RWPE2 (cell line): ENCODE measurements at regions not wholly inside any gene's neighbourhood (a gene's known extent, or its start where the extent isn't known, plus 50 kb on each side); places are given as distances from the start of the nearest gene placed in this dataset.
"Not testable (repeated sequence)": the region's sequence is repeated elsewhere in the genome, so short reads cannot be mapped to it uniquely, and the experiment has no call there.

Experiments used
- ATAC-seq: fragments of 200-7000 bp; cut with Tn5 transposase; 3 replicates; pipeline ENCODE4 v1.9.1; 2021; ENCODE audit warnings: low read depth
- DNase-seq: peaks from one replicate; pipeline ENCODE4 v3.0.0-alpha.2; 2020; ENCODE audit warnings: low spot score
- H3K27ac ChIP-seq: fragments of 450-650 bp; 2 replicates; pipeline ENCODE4 v1.5.1; 2017; ENCODE audit warnings: mild to moderate bottlenecking; ENCODE audit not compliant: poor library complexity, severe bottlenecking
- H3K27me3 ChIP-seq: fragments of 250-450 bp; sonication (Bioruptor Pico); 2 replicates; pipeline ENCODE4 v1.5.1; 2021; ENCODE audit warnings: mild to moderate bottlenecking, moderate library complexity; ENCODE audit not compliant: insufficient read depth, poor library complexity, severe bottlenecking
- H3K36me3 ChIP-seq: fragments of 250-450 bp; sonication (Bioruptor Pico); 2 replicates; pipeline ENCODE4 v1.5.1; 2020; ENCODE audit warnings: low read depth, mild to moderate bottlenecking, moderate library complexity
- H3K4me1 ChIP-seq: fragments of 250-450 bp; sonication (Bioruptor Pico); 2 replicates; pipeline ENCODE4 v1.5.1; 2021; ENCODE audit warnings: mild to moderate bottlenecking, moderate library complexity; ENCODE audit not compliant: insufficient read depth, poor library complexity, severe bottlenecking
- H3K4me3 ChIP-seq: fragments of 250-450 bp; sonication (Bioruptor Pico); 2 replicates; pipeline ENCODE4 v1.5.1; 2021; ENCODE audit warnings: mild to moderate bottlenecking, moderate library complexity; ENCODE audit not compliant: severe bottlenecking
- H3K9me3 ChIP-seq: fragments of 250-450 bp; sonication (Bioruptor Pico); 2 replicates; pipeline ENCODE4 v1.5.1; 2021; ENCODE audit warnings: mild to moderate bottlenecking, moderate library complexity; ENCODE audit not compliant: severe bottlenecking
- CTCF ChIP-seq: fragments of 450-650 bp; IDR thresholded peaks from one replicate; pipeline ENCODE4 v1.5.1; 2017; ENCODE audit warnings: mild to moderate bottlenecking, moderate library complexity; ENCODE audit not compliant: poor library complexity, severe bottlenecking

GRCh38 chr6:67812693-67813092 is 822.4 kb upstream of the ADGRB3 start:
- Histone ChIP-seq H3K27ac (no peak overlapping the region), H3K4me3 (no peak overlapping the region), H3K27me3 (no peaks in the 10 kb centered on the region), H3K9me3 (no peaks in the 10 kb centered on the region), H3K36me3 (no peaks in the 10 kb centered on the region), H3K4me1 (no peaks in the 10 kb centered on the region)
- ATAC-seq: no peak
- DNase-seq: no peak
- no peak for TF ChIP-seq CTCF

- Histone ChIP-seq H3K27me3 (no peaks in the 10 kb centered on the region), H3K9me3 (no peaks in the 10 kb centered on the region), H3K4me1 (no peaks in the 10 kb centered on the region), H3K27ac (no peak overlapping the region), H3K4me3 (no peak overlapping the region), H3K36me3 (no peaks in the 10 kb centered on the region)
- DNase-seq (no peak), ATAC-seq (no peak)
- TF ChIP-seq CTCF: no peak
Observed at GRCh38 chr6:67812125-67812524, 823.0 kb upstream of the ADGRB3 start.

GRCh38 chr6:67811239-67812037 is 823.6 kb upstream of the ADGRB3 start:
- H3K4me3 ChIP-seq: no peak overlapping the region
- ATAC-seq (no peak), DNase-seq (no peak)
- H3K36me3 ChIP-seq: no peaks in the 10 kb centered on the region
- H3K27me3 ChIP-seq: no peaks in the 10 kb centered on the region
- no peak overlapping the region for H3K27ac ChIP-seq
- TF ChIP-seq CTCF: no peak
- H3K4me1 ChIP-seq: no peaks in the 10 kb centered on the region
- no peaks in the 10 kb centered on the region for H3K9me3 ChIP-seq

- H3K4me3 ChIP-seq, H3K9me3 ChIP-seq, H3K27me3 ChIP-seq, DNase-seq, ATAC-seq, H3K36me3 ChIP-seq, H3K27ac ChIP-seq, H3K4me1 ChIP-seq: not testable (repeated sequence)
Observed at GRCh38 chr6:67804808-67805207, 830.3 kb upstream of the ADGRB3 start.

- no peak overlapping the region for H3K27ac ChIP-seq
- H3K9me3 ChIP-seq: peaks cover 3% of the 10 kb centered on the region
- no peak overlapping the region for H3K4me3 ChIP-seq
- H3K4me1 ChIP-seq: no peaks in the 10 kb centered on the region
- ATAC-seq: no peak
- H3K27me3 ChIP-seq: no peaks in the 10 kb centered on the region
- DNase-seq: no peak
- no peak for TF ChIP-seq CTCF
- no peaks in the 10 kb centered on the region for H3K36me3 ChIP-seq
Observed at GRCh38 chr6:67802771-67803170, 832.3 kb upstream of the ADGRB3 start.
